ENCODE measurements at regions not wholly inside any gene's neighbourhood (a gene's known extent, or its start where the extent isn't known, plus 50 kb on each side); places are given as distances from the start of the nearest gene placed in this dataset.

DNA sequence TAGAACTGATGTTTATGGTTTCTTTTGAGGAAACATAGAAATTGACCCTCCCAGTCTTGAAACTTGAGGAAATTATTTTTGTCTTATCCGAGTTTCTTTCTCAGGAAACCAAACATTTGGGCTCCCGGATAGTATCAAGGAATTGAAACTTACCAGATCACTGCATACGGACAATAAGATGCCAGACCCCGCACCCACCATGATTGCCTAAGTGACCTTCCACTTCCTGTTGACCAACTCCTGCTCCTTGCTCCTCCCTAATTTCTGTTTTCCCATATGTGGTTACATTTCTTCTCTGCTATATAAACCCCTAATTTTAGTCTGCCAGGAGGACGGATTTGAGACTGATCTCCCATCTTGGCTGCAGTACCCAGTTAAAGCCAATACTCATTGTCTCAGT lies 118.4 kb upstream of the TPRG1 start:
- H3K9me3 ChIP-seq (ENCODE audit: control insufficient read depth, low read length): no peaks in the 10 kb centered on the region
- H3K36me3 ChIP-seq (ENCODE audit: control insufficient read depth, insufficient read depth, low read length): no peaks in the 10 kb centered on the region
- no peaks in the 10 kb centered on the region for H3K4me1 ChIP-seq (ENCODE audit: control insufficient read depth, insufficient read depth, low read length, poor library complexity, severe bottlenecking)
- no peak overlapping the region for H3K4me3 ChIP-seq (ENCODE audit: extremely low read depth, insufficient read depth, low read length, poor library complexity, severe bottlenecking)
- WGBS, 2 experiments (ENCODE audit: insufficient coverage in 2 of 2): 90 to 94% methylated on average over 4 to 5 of the region's 5 CpGs
- no peak overlapping the region for H3K27ac ChIP-seq (ENCODE audit: low read depth, low read length, severe bottlenecking)

DNA sequence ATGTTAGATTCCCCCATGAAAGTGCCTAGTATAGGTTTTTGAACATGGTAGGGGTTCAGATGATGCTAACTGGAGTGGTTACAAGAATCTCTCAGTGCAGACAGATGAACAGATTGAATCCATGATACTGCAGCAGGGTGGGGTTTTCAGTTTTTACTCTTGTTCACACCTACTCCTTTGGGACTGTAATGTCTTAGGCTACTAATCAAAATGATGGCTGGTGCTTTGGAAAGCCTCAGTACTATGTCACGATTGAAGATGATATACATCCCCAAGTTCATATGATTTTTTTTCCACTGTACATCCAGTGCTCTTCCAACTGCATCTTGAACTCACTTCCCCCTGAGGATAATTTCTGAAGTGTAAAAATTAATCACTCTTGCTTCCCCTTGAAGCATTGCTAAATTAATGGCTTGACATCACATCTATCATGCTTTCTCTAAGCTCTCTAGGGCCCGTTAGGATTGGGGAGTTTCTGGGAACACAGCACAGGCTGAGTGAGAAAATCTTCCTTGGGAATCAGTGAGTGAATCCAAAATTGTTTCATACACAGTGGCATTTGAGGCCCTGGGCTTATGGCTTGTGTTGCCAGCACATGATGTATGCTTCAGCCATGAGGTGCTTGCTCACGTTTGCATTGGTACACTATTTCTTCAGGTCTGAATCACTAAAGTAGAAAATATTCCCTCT lies 115.0 kb upstream of the TPRG1 start:
- WGBS, 2 experiments (ENCODE audit: insufficient coverage in 2 of 2): 97 to 100% methylated on average over 1 to 3 of the region's 3 CpGs
- H3K36me3 ChIP-seq (ENCODE audit: control insufficient read depth, insufficient read depth, low read length): no peaks in the 10 kb centered on the region
- H3K4me3 ChIP-seq (ENCODE audit: extremely low read depth, insufficient read depth, low read length, poor library complexity, severe bottlenecking): no peak overlapping the region
- no peaks in the 10 kb centered on the region for H3K9me3 ChIP-seq (ENCODE audit: control insufficient read depth, low read length)
- H3K27ac ChIP-seq (ENCODE audit: low read depth, low read length, severe bottlenecking): no peak overlapping the region
- H3K4me1 ChIP-seq (ENCODE audit: control insufficient read depth, insufficient read depth, low read length, poor library complexity, severe bottlenecking): no peaks in the 10 kb centered on the region

DNA sequence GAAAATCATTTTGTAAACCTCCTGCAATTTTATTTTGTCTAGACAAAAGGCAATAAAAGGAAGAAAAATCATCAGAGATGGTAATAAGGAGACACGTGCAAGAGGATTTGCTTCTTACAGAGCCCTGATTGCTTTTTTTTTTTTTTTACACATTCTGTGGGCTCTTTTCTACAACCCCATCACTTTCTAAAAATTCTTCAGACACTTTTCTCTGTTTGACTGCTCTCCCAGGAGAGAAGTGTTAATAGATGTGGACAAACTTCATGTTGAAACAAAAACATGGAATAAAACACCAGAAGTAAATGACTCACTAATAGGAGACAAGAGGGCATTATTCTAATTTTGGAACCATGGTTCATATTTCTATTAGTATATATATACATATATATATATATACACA lies 114.4 kb upstream of the TPRG1 start:
- Histone ChIP-seq H3K4me3 (ENCODE audit: extremely low read depth, insufficient read depth, low read length, poor library complexity, severe bottlenecking) (no peak overlapping the region), H3K36me3 (ENCODE audit: control insufficient read depth, insufficient read depth, low read length) (no peaks in the 10 kb centered on the region), H3K27ac (ENCODE audit: low read depth, low read length, severe bottlenecking) (no peak overlapping the region), H3K9me3 (ENCODE audit: control insufficient read depth, low read length) (no peaks in the 10 kb centered on the region), H3K4me1 (ENCODE audit: control insufficient read depth, insufficient read depth, low read length, poor library complexity, severe bottlenecking) (no peaks in the 10 kb centered on the region)
- no CpG with 5 or more reads among the region's 1 CpG for WGBS, 2 experiments (ENCODE audit: insufficient coverage in 2 of 2)

- Histone ChIP-seq H3K9me3 (ENCODE audit: control insufficient read depth, low read length) (no peaks in the 10 kb centered on the region), H3K36me3 (ENCODE audit: control insufficient read depth, insufficient read depth, low read length) (no peaks in the 10 kb centered on the region), H3K27ac (ENCODE audit: low read depth, low read length, severe bottlenecking) (no peak overlapping the region), H3K4me3 (ENCODE audit: extremely low read depth, insufficient read depth, low read length, poor library complexity, severe bottlenecking) (no peak overlapping the region), H3K4me1 (ENCODE audit: control insufficient read depth, insufficient read depth, low read length, poor library complexity, severe bottlenecking) (no peaks in the 10 kb centered on the region)
- no CpG with 5 or more reads among the region's 5 CpGs for whole genome bisulfite sequencing, 2 experiments (ENCODE audit: insufficient coverage in 2 of 2)
These were observed 113.7 kb upstream of the TPRG1 start for GRCh38 chr3:189058071-189058470.

GRCh38 chr3:189070965-189071364 lies 100.8 kb upstream of the TPRG1 start:
- Histone ChIP-seq H3K4me3 (ENCODE audit: extremely low read depth, insufficient read depth, low read length, poor library complexity, severe bottlenecking) (no peak overlapping the region), H3K27ac (ENCODE audit: low read depth, low read length, severe bottlenecking) (no peak overlapping the region)

GRCh38 chr3:189071446-189071845 lies 100.3 kb upstream of the TPRG1 start:
- Histone ChIP-seq H3K27ac (ENCODE audit: low read depth, low read length, severe bottlenecking) (no peak overlapping the region), H3K4me3 (ENCODE audit: extremely low read depth, insufficient read depth, low read length, poor library complexity, severe bottlenecking) (no peak overlapping the region), H3K36me3 (ENCODE audit: control insufficient read depth, insufficient read depth, low read length) (no peaks in the 10 kb centered on the region), H3K9me3 (ENCODE audit: control insufficient read depth, low read length) (peaks cover 5% of the 10 kb centered on the region), H3K4me1 (ENCODE audit: control insufficient read depth, insufficient read depth, low read length, poor library complexity, severe bottlenecking) (no peaks in the 10 kb centered on the region)
- no CpG with 5 or more reads among the region's 2 CpGs for WGBS, 2 experiments (ENCODE audit: insufficient coverage in 2 of 2)

More at GRCh38 chr3:189070965-189071364, 100.8 kb upstream of the TPRG1 start:
- Histone ChIP-seq H3K36me3 (ENCODE audit: control insufficient read depth, insufficient read depth, low read length) (no peaks in the 10 kb centered on the region), H3K9me3 (ENCODE audit: control insufficient read depth, low read length) (peaks cover 5% of the 10 kb centered on the region), H3K4me1 (ENCODE audit: control insufficient read depth, insufficient read depth, low read length, poor library complexity, severe bottlenecking) (no peaks in the 10 kb centered on the region)

GRCh38 chr3:189076449-189076848 lies 95.3 kb upstream of the TPRG1 start:
- Histone ChIP-seq H3K9me3 (ENCODE audit: control insufficient read depth, low read length) (no peaks in the 10 kb centered on the region), H3K27ac (ENCODE audit: low read depth, low read length, severe bottlenecking) (no peak overlapping the region), H3K4me3 (ENCODE audit: extremely low read depth, insufficient read depth, low read length, poor library complexity, severe bottlenecking) (no peak overlapping the region), H3K36me3 (ENCODE audit: control insufficient read depth, insufficient read depth, low read length) (no peaks in the 10 kb centered on the region), H3K4me1 (ENCODE audit: control insufficient read depth, insufficient read depth, low read length, poor library complexity, severe bottlenecking) (no peaks in the 10 kb centered on the region)
- WGBS, 2 experiments (ENCODE audit: insufficient coverage in 2 of 2): no CpG with 5 or more reads among the region's 1 CpG

- Histone ChIP-seq H3K36me3 (ENCODE audit: control insufficient read depth, insufficient read depth, low read length) (no peaks in the 10 kb centered on the region), H3K27ac (ENCODE audit: low read depth, low read length, severe bottlenecking) (no peak overlapping the region), H3K4me1 (ENCODE audit: control insufficient read depth, insufficient read depth, low read length, poor library complexity, severe bottlenecking) (no peaks in the 10 kb centered on the region), H3K4me3 (ENCODE audit: extremely low read depth, insufficient read depth, low read length, poor library complexity, severe bottlenecking) (no peak overlapping the region), H3K9me3 (ENCODE audit: control insufficient read depth, low read length) (no peaks in the 10 kb centered on the region)
- 85 to 93% methylated on average over 2 of the region's 2 CpGs for WGBS, 2 experiments (ENCODE audit: insufficient coverage in 2 of 2)
These were observed 91.0 kb upstream of the TPRG1 start for GRCh38 chr3:189080745-189081144.

GRCh38 chr3:189082666-189083427 lies 88.9 kb upstream of the TPRG1 start:
- no peaks in the 10 kb centered on the region for H3K9me3 ChIP-seq (ENCODE audit: control insufficient read depth, low read length)
- H3K4me3 ChIP-seq (ENCODE audit: extremely low read depth, insufficient read depth, low read length, poor library complexity, severe bottlenecking): no peak overlapping the region
- no peaks in the 10 kb centered on the region for H3K4me1 ChIP-seq (ENCODE audit: control insufficient read depth, insufficient read depth, low read length, poor library complexity, severe bottlenecking)
- H3K36me3 ChIP-seq (ENCODE audit: control insufficient read depth, insufficient read depth, low read length): no peaks in the 10 kb centered on the region
- H3K27ac ChIP-seq (ENCODE audit: low read depth, low read length, severe bottlenecking): no peak overlapping the region
- 74 to 81% methylated on average over 5 of the region's 7 CpGs for WGBS, 2 experiments (ENCODE audit: insufficient coverage in 2 of 2)

- no peak overlapping the region for H3K27ac ChIP-seq (ENCODE audit: low read depth, low read length, severe bottlenecking)
- H3K9me3 ChIP-seq (ENCODE audit: control insufficient read depth, low read length): no peaks in the 10 kb centered on the region
- no peaks in the 10 kb centered on the region for H3K36me3 ChIP-seq (ENCODE audit: control insufficient read depth, insufficient read depth, low read length)
- WGBS, 2 experiments (ENCODE audit: insufficient coverage in 2 of 2): 83 to 100% methylated on average over 1 to 2 of the region's 4 CpGs
- H3K4me3 ChIP-seq (ENCODE audit: extremely low read depth, insufficient read depth, low read length, poor library complexity, severe bottlenecking): no peak overlapping the region
- H3K4me1 ChIP-seq (ENCODE audit: control insufficient read depth, insufficient read depth, low read length, poor library complexity, severe bottlenecking): no peaks in the 10 kb centered on the region
These were observed 87.2 kb upstream of the TPRG1 start for GRCh38 chr3:189084620-189085019.

DNA sequence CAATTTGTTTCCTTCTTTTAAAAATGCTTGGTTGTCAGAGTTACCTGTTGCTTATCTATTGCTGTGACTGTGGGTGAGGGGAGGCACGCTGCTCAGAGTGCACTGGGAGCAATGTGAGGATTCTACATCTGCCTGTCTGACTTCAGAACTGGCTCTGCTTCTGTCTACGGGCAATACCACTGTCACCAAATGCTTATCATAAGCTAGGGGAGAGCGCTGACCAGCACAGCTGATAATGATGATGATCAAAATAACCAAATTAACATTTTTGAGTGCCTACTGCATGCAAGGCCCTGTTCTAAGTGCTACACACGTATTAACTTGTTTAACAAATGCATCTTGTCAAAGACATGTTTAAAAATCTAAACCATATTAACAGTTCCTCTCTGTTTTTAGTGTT lies 79.2 kb upstream of the TPRG1 start:
- Histone ChIP-seq H3K4me1 (ENCODE audit: control insufficient read depth, insufficient read depth, low read length, poor library complexity, severe bottlenecking) (no peaks in the 10 kb centered on the region), H3K27ac (ENCODE audit: low read depth, low read length, severe bottlenecking) (no peak overlapping the region), H3K9me3 (ENCODE audit: control insufficient read depth, low read length) (no peaks in the 10 kb centered on the region), H3K36me3 (ENCODE audit: control insufficient read depth, insufficient read depth, low read length) (no peaks in the 10 kb centered on the region), H3K4me3 (ENCODE audit: extremely low read depth, insufficient read depth, low read length, poor library complexity, severe bottlenecking) (no peak overlapping the region)
- 75 to 83% methylated on average over 2 to 3 of the region's 4 CpGs for WGBS, 2 experiments (ENCODE audit: insufficient coverage in 2 of 2)

Data from mesodermal cell (in vitro differentiated cells).